GM13976 (cell line): ENCODE measurements at regions not wholly inside any gene's neighbourhood (a gene's known extent, or its start where the extent isn't known, plus 50 kb on each side); places are given as distances from the start of the nearest gene placed in this dataset.
"Not testable (repeated sequence)": the region's sequence is repeated elsewhere in the genome, so short reads cannot be mapped to it uniquely, and the experiment has no call there.

Experiments used
- DNase-seq: peaks from one replicate; pipeline ENCODE4 v3.0.0; 2012; ENCODE audit warnings: low spot score
- CTCF ChIP-seq: IDR thresholded peaks from 2 replicates; pipeline ENCODE4 v1.5.1; 2012; ENCODE audit warnings: borderline replicate concordance, mild to moderate bottlenecking; ENCODE audit not compliant: insufficient read depth; ENCODE audit errors: extremely low read depth, missing control alignments, control extremely low read depth
- in situ Hi-C: fragments of 300-500 bp; cut with MboI; formaldehyde crosslinking; loops from one replicate; pipeline ENCODE4 v1.12.0; 2022; ENCODE audit warnings: low sequenced_read_pairs, mixed read lengths, inconsistent platforms; ENCODE audit not compliant: unreplicated experiment

GRCh38 chr10:57336865-57337264 is 930.8 kb downstream of the IPMK start:
- TF ChIP-seq CTCF, result no peak
- in situ Hi-C loops, result loop anchor here (25.0 kb wide), 2 partner anchors 325 to 725 kb away; no protein-coding TSS in a partner anchor
- no peak for DNase-seq

DNA sequence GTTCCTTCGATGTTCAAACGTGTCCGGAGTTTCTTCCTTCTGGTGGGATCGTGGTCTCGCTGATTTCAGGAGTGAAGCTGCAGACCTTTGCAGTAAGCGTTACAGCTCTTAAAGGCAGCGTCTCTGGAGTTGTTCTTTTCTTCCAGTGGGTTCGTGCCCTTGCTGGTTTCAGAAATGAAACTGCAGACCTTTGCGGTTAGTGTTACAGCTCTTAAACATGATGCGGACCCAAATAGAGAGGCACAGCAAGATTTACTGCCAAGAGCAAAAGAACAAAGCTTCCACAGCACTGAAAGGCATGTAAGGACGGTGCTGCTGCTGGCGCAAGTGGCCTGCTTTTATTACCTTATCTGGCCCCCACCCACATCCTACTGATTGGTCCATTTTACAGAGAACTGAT is 931.4 kb downstream of the IPMK start:
- TF ChIP-seq CTCF, result no peak
- in situ Hi-C loops, result loop anchor here (25.0 kb wide), 2 partner anchors 326 to 726 kb away; no protein-coding TSS in a partner anchor
- no peak for DNase-seq

- TF ChIP-seq CTCF, result no peak
- in situ Hi-C loops, result loop anchor here (25.0 kb wide), 2 partner anchors 328 to 728 kb away; no protein-coding TSS in a partner anchor
Measured at GRCh38 chr10:57334523-57334922, 933.2 kb downstream of the IPMK start.

GRCh38 chr10:57333880-57334279 is 933.8 kb downstream of the IPMK start:
- in situ Hi-C loops, result loop anchor here (25.0 kb wide), 2 partner anchors 328 to 728 kb away; no protein-coding TSS in a partner anchor
- TF ChIP-seq CTCF, result no peak
- DNase-seq, result no peak

More at GRCh38 chr10:57334523-57334922, 933.2 kb downstream of the IPMK start:
- DNase-seq, result no peak

DNA sequence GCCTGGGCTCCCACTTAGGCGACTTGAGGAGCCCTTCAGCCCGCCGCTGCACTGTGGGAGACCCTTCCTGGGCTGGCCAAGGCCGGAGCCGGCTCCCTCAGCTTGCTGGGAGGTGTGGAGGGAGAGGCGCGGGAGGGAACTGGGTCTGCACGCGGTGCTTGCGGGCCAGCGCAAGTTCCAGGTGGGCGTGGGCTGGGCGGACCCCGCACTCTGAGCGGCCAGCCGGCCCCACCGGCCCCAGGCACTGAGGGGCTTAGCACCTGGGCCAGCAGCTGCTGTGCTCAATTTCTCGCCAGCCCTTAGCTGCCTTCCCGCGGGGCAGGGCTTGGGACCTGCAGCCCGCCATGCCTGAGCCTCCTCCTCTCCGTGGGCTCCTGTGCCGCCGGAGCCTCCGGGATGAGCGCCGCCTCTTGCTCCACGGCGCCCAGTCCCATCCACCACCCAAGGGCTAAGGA is 946.3 kb downstream of the IPMK start:
- DNase-seq, in situ Hi-C loops: not testable (repeated sequence)

GRCh38 chr10:57320416-57320815 is 947.3 kb downstream of the IPMK start:
- in situ Hi-C loops, result no loop called here
- TF ChIP-seq CTCF, result no peak
- DNase-seq, result no peak

DNA sequence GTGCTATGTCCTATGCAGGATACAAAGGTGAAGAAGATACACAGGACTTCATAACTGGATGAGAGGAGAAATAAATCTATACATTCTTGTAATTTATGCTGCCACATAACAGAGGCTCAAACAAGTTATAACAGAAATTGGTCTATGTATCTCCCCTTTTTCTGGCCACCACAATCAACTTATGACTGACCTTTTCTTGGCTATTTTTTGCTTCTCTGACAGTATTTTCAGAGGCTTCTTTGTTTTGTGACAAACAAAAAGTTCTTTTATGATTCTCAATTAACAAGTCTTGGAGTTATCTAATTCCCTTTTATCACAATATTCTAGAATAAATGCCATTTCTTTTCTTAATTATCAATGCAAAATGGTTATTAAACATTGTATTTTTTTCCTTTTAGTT is 953.0 kb upstream of the ZWINT start:
- no peak for TF ChIP-seq CTCF
- DNase-seq, result no peak
- in situ Hi-C loops, result no loop called here
